Ureter (tissue), 1 donor: ENCODE measurements at regions not wholly inside any gene's neighbourhood (a gene's known extent, or its start where the extent isn't known, plus 50 kb on each side); places are given as distances from the start of the nearest gene placed in this dataset.

Experiments
- DNase-seq: peaks from one replicate; pipeline ENCODE4 v3.0.0-alpha.2; 2020; ENCODE audit warnings: low spot score
- donor health status: DM: yes; HTN: yes; CAD: no.

- DNase-seq: no peak
Observed at GRCh38 chr3:132822837-132823236, 100.6 kb upstream of the NPHP3 start.

- no peak for DNase-seq
Observed at GRCh38 chr3:132822266-132822665, 100.1 kb upstream of the NPHP3 start.

GRCh38 chr3:132821314-132821713 lies 99.1 kb upstream of the NPHP3 start:
- no peak for DNase-seq

- DNase-seq: no peak
Observed at GRCh38 chr3:132818251-132818650, 96.0 kb upstream of the NPHP3 start.

GRCh38 chr3:132817646-132818177 lies 95.5 kb upstream of the NPHP3 start:
- DNase-seq: no peak

- DNase-seq: no peak
Observed at GRCh38 chr3:132805071-132805470, 82.9 kb upstream of the NPHP3 start.

GRCh38 chr3:132804498-132804897 lies 82.3 kb upstream of the NPHP3 start:
- no peak for DNase-seq

- DNase-seq: no peak
Observed at GRCh38 chr3:132803889-132804288, 81.7 kb upstream of the NPHP3 start.

DNA sequence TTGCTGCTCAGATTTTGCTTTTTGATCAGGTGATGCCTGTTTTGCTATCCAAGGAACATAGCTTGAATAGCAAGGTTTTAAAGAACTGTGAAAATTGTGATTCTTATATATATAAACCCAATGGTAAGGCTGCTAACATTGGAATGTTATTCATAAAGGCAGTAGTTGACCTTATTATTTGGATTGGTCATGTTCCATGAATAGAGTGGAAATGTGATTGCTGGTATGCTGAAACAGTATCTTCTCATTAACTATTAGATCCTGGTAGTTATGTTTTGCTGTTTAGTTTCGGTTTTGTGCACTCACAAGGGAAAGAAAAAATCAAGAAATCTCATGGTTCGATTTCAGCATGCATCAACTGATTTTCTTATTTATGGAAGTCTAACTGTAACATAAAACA lies 78.7 kb upstream of the NPHP3 start:
- DNase-seq: no peak

DNA sequence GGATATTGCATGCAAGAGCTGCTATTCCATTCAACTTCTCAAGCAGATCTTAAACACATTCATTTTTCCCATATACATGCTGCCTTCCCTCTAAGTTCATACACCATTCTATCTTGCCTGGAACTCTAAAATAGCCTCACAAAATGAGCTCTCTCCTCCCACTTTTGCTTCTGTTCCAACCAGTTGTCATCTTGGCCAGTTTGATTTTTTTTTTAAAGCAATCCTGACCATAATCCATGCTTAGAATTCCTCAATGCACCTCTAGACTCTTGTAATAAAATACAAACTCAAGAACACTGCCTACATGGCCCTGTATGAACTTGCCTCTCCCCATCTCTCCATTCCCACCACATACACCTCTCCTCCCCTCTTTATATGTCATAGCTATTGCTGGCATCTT lies 68.6 kb upstream of the NPHP3 start:
- DNase-seq: no peak

DNA sequence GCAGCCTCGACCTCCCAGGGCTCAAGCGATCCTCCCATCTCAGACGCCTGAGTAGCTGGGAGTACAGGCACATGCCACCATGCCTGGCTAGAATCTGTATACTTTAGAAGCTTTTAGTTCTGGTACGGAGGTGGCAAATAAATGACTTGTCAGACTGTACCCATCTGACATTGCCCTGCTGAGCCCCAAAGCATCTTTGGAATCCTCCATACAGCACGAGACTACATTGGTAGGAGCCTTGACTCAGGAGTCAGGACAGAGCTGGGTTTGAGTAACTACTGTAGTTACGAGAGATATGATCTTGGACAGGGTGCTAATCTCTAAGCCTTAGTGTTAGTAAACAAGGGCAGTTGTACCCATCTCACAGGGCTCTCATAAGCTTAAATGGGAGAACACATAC lies 67.8 kb upstream of the NPHP3 start:
- no peak for DNase-seq

DNA sequence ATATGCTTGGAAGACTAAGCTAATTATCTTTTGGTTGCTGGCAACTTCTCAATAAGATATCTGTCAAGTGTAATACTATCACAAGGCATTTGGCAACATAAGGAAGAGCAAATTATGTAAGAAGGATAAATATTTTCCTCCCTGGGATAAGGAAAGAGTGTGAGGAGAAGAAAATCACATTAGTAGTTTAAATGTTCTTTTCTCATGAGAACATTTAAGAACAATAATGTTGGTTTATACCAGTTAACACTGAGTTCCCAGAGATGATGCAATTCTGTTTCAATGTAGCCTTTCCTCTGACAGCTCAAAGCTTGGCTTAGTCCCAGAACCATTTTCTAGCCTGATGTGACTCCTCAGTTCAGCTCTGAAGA lies 66.1 kb upstream of the NPHP3 start:
- peak; percentile 44 for DNase-seq

DNA sequence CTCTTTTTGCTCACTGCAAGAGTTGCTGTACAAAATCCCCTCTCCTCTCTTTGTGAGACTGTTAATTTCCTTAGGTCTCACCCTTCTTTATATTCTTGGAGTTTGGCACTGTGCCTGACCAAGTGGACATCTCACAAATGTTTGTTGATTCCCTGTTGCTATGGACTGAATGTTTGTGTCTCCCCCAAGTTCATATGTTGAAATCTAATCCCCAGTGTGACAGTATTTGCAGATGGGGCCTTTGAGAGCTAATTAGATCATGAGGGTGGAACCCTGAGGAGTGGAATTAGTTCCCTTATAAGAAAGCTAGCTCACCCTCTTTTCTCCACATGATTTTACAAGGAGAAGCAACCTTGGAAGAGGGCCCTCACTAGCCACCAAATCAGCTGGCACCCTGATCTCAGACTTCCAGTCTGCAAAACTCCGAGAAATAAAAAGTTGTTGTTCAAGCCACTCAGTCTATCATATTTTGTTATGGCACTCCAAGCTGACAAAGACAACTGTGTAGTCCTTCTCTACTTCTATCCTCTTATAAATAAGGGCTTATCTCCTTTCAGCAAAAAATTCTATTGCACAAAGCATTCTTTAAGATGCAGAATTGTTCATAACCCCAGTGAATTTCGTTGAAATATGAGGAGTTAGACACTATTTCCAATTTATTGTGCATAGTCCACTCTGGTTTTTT lies 65.5 kb upstream of the NPHP3 start:
- DNase-seq: no peak

GRCh38 chr3:132786890-132787289 lies 64.7 kb upstream of the NPHP3 start:
- no peak for DNase-seq

DNA sequence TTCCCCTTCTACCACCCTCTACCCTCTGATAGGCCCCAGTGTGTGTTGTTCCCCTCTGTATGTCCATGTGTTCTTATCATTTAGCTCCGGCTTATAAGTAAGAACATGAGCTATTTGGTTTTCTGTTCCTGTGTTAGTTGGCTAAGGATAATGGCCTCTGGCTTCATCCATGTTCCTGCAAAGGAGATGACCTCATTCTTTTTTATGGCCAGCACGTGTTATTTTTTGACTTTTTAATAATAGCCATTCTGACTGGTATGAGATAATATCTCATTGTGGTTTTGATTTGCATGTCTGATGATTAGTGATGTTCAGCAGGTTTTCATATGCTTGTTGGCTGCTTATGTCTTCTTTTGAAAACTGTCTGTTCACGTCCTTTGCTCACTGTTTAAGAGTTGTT lies 63.1 kb upstream of the NPHP3 start:
- no peak for DNase-seq

DNA sequence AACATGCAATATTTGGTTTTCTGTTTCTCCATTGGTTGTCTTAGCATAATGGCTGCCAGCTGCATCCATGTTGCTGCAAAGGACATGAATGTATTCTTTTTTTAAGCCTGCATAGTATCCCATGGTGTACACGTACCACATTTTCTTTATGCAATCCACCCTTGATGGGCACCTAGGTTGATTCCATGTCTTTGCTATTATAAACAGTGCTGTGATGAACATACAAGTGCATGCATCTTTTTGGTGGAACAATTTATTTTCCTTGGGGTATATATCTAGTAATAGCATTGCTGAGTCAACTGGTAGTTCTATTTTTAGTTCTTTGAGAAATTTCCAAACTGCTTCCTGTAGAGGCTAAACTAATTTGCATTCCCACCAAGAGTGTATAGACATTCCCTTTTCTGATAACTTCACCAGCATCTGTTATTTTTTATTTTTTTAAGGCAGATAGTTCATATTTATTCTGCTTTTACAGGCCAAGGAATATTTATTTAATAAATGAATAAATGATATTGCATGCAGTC lies 62.4 kb upstream of the NPHP3 start:
- no peak for DNase-seq

DNA sequence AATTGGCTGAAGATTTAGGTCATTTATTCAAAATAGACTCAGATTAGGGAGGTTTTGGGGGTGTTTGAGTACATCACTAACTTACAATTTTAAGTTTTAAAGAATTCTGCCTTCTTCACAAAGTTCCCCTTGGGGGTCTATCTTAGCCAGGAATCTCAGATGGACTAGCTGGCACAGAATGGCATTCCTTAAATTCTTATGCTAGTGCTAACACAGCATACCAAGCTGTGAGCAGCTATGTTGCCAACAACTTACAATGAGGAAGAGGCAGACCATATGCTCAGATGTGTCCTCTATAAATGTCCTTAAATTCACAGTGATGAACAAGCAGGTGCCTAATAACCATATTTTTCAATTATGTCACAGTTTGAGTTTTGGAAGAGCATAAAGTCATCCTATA lies 60.9 kb upstream of the NPHP3 start:
- DNase-seq: no peak

DNA sequence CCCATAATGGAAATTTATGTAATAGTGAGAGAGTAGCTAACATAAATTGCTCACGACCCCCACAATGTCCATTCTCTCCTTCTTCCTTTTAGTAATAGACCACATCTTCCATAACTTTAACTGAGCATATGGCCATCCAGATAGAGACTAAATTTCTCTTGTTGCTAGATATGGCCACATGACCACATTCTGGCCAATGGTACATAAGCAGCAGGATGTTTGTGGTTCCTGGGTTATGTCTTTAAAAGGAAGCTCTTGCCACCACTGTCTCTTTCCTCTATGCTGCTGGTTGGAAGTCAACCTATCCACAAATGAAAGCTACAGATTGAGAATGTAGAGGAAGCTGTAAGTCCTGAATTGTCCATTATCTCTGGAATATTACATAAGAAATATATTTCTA lies 59.7 kb upstream of the NPHP3 start:
- DNase-seq: no peak

DNA sequence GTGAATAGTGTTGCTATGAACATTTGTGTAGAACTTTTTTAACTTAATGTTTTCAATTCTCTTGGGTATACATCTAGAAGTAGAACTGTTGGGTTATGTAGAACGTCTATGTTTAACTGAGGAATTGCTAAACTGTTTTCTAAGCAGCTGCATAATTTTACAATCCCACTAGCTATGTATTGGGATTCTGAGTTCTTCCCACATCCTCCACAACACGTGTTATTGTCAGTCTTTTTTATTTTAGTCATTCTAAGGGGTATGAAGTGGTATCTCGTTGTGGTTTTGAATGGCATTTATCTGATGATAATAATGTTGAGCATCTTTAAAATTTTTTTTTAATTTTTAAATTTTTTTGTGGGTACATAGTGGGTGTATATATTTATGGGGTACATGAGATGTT lies 55.0 kb upstream of the NPHP3 start:
- no peak for DNase-seq

GRCh38 chr3:132773071-132773619 lies 50.9 kb upstream of the NPHP3 start:
- DNase-seq: no peak

- DNase-seq: no peak
Observed at GRCh38 chr3:132772252-132772651, 50.0 kb upstream of the NPHP3 start.
